Ishikawa (cell line): ENCODE measurements at regions not wholly inside any gene's neighbourhood (a gene's known extent, or its start where the extent isn't known, plus 50 kb on each side); places are given as distances from the start of the nearest gene placed in this dataset.

ENCODE experiments used
- CREB1 ChIP-seq: IDR thresholded peaks from 2 replicates; pipeline ENCODE4 v1.6.1; 2012; ENCODE audit warnings: low read depth
- EP300 ChIP-seq: IDR thresholded peaks from 2 replicates; pipeline ENCODE4 v1.6.1; 2012; ENCODE audit warnings: borderline replicate concordance
- FOXM1 ChIP-seq: IDR thresholded peaks from 2 replicates; pipeline ENCODE4 v1.6.1; 2012; ENCODE audit warnings: low read depth, borderline replicate concordance

DNA sequence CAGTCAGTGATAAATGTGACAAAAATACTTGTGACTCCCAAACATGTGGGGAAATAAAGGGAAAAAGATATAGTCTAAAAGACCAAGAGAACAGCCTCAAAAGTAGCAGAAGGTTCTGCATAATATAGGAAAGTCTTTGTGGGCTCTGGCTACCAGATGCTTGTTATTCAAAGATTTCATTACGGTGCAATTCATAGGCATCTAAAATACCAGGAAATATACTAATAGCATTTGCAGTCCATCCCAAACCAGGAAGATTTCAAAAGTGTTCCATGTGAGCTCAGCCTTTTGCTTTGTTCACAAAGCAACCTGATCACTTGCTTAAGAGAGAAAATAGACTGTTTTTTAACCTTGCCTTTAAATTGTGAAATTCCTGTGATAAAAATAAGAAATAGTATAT lies 506.7 kb upstream of the MARCKS start:
- TF ChIP-seq CREB1: no peak
- no peak for TF ChIP-seq FOXM1
- no peak for TF ChIP-seq EP300
